Mucosa of rectum (tissue), 2 donors: ENCODE measurements at regions not wholly inside any gene's neighbourhood (a gene's known extent, or its start where the extent isn't known, plus 50 kb on each side); places are given as distances from the start of the nearest gene placed in this dataset.
"Not testable (repeated sequence)": the region's sequence is repeated elsewhere in the genome, so short reads cannot be mapped to it uniquely, and the experiment has no call there.

Source experiments
- H3K27ac ChIP-seq, 2 donors: one replicate each; pipeline ENCODE4 v1.7.0; 2013; ENCODE audit warnings: inconsistent platforms in 2 of 2, low read depth in 2 of 2, low read length in 2 of 2
- H3K27me3 ChIP-seq, 2 donors: one replicate each; pipeline ENCODE4 v1.7.0; 2013; ENCODE audit warnings: low read length in 2 of 2; ENCODE audit not compliant: control insufficient read depth in 2 of 2, insufficient read depth in 2 of 2
- H3K36me3 ChIP-seq, 2 donors: one replicate each; pipeline ENCODE4 v1.7.0; 2013; ENCODE audit warnings: low read length in 2 of 2; ENCODE audit not compliant: control insufficient read depth in 2 of 2, insufficient read depth in 2 of 2
- H3K4me1 ChIP-seq, 2 donors: one replicate each; pipeline ENCODE4 v1.7.0; 2013; ENCODE audit warnings: low read length in 2 of 2, mild to moderate bottlenecking in 1 of 2; ENCODE audit not compliant: control insufficient read depth in 2 of 2, insufficient read depth in 2 of 2
- H3K4me3 ChIP-seq, 2 donors: one replicate each; pipeline ENCODE4 v1.7.0; 2013; ENCODE audit warnings: low read length in 2 of 2
- H3K9ac ChIP-seq, 2 donors: one replicate each; pipeline ENCODE4 v1.7.0; 2013; ENCODE audit warnings: low read length in 2 of 2, low read depth in 1 of 2, mild to moderate bottlenecking in 1 of 2
- H3K9me3 ChIP-seq, 2 donors: one replicate each; pipeline ENCODE4 v1.7.0; 2013; ENCODE audit warnings: low read length in 2 of 2; ENCODE audit not compliant: control insufficient read depth in 2 of 2
- donor health status: healthy.
- donor health status: Normal muscosa, but diverticular disease.

DNA sequence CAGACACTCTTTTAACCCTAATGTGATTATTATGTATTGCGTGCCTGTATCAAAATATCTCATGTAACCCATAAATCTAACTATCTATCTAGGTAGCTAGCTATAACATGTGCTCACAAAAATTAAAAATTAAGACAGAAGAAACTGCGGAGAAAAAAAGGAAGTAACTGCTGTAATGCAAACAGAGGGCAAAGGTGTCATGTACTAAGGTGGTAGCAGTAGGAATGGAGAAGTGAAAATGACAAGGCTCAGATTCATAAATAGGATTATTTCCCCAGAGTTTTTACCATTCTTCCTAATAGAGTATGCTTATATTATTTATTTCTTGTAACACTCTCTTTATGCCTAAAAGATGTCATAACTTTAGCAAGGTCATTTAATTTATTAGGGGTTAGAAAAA is 1527.5 kb upstream of the C9orf72 start:
- no peak overlapping the region for H3K9ac ChIP-seq
- no peaks in the 10 kb centered on the region for H3K9me3 ChIP-seq
- no peaks in the 10 kb centered on the region for H3K36me3 ChIP-seq
- no peak overlapping the region for H3K27ac ChIP-seq
- H3K4me3 ChIP-seq, result no peak overlapping the region
- H3K27me3 ChIP-seq, result no peaks in the 10 kb centered on the region
- H3K4me1 ChIP-seq, result no peaks in the 10 kb centered on the region

DNA sequence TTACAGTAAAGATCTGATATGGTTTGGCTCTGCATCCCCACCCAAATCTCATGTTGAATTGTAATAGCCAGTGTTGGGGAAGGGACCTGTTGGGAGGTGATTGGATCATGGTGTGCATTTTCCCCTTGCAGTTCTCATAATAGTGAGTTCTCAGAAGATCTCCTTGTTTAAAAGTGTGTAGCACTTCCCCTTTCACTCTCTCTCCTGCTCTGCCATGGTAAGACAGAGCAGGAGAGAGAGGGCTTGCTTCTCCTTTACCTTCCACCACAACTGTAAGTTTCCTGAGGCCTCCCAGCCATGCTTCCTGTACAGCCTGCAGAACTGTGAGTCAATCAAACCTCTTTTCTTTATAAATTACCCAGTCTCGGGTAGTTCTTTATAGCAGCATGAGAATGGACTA is 1530.9 kb upstream of the C9orf72 start:
- not testable (repeated sequence) for H3K9me3 ChIP-seq, H3K4me3 ChIP-seq, H3K27ac ChIP-seq, H3K36me3 ChIP-seq, H3K27me3 ChIP-seq, H3K4me1 ChIP-seq, H3K9ac ChIP-seq

DNA sequence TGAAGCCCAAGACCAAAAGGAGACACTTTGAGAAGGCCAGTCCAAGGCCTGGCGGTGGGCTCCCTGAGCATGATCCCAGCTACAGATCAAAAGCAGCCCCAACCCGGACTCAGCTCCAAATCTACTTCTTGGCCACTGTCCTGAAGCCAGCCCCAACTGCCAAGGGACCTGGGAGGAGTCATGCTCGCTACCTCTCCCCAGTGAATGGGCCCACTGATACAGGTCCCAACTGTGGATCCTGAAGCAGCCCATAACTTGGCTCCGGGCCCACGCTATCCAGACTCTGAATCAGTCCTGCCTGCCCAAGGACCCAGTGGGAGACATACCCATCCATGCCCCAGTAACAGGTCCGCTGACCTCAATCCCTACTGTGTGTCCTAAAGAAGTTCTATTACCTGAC is 1545.3 kb upstream of the C9orf72 start:
- Histone ChIP-seq H3K9me3 (no peaks in the 10 kb centered on the region), H3K4me3 (no peak overlapping the region), H3K27ac (no peak overlapping the region), H3K36me3 (no peaks in the 10 kb centered on the region), H3K27me3 (no peaks in the 10 kb centered on the region), H3K4me1 (no peaks in the 10 kb centered on the region), H3K9ac (no peak overlapping the region)

DNA sequence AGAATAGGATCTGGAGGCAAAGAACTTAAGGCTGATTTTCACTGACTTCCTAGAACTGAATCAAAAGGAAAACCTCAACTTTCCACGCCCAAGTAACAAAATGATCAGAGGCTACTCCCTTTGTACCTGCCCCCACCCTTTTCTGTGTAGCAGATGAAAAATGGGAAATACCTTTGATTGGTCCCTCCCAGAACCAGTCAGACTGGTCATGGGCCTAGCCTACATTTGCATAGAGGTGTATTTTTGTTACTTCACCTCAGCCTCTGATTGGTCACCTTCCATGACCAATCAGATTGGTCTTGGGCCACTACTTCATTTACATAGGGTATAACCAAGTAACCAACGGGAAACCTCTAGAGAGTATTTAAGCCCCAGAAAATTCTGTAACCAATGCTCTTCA is 1553.5 kb upstream of the C9orf72 start:
- Histone ChIP-seq H3K27me3 (no peaks in the 10 kb centered on the region), H3K36me3 (no peaks in the 10 kb centered on the region), H3K9me3 (peaks cover 0 to 4% of the 10 kb centered on the region in 2 donors), H3K9ac (no peak overlapping the region), H3K4me3 (no peak overlapping the region), H3K27ac (no peak overlapping the region), H3K4me1 (no peaks in the 10 kb centered on the region)

DNA sequence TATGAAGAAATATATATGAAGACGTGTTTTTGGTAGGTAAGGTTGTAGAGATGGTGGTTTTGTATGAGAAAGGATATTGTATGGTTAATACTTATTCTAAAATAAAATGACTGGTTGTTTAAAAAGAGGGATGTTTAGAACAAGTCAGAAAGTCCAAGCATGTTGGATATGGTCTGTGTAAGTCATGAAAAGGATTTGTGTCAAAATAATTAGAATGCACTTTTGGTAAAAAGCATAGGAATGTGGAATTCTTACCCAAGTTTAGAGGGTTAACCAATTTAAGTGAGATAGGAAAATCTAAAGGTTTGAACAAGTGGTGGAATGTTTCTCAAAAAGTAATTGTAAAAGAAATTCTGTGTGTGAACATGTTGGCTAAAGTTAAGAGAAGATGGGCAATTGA is 1556.5 kb upstream of the C9orf72 start:
- Histone ChIP-seq H3K9ac (no peak overlapping the region), H3K9me3 (peaks cover 2 to 4% of the 10 kb centered on the region in 2 donors), H3K36me3 (no peaks in the 10 kb centered on the region), H3K27ac (no peak overlapping the region), H3K27me3 (no peaks in the 10 kb centered on the region), H3K4me3 (no peak overlapping the region), H3K4me1 (no peaks in the 10 kb centered on the region)

DNA sequence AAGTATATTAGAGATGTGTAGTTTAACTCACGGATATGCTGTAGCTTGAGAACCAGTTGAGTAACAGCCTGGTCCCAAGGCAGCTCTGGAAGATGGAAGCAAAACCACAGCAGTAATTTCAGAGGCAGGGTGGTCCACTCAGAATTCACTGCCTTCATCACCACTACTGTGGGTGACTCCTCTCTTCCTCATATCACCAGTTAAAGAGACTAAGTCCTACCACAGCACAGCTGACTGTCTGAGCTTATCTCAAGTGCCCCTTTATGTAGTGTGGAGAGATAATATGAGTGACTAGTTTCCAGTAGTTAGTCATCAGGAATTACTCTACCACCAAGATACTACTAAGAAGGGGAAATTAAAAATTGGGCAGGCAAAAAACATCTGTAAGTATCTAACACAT is 1571.2 kb upstream of the C9orf72 start:
- Histone ChIP-seq H3K27me3 (no peaks in the 10 kb centered on the region), H3K27ac (no peak overlapping the region), H3K4me1 (no peaks in the 10 kb centered on the region), H3K9ac (no peak overlapping the region), H3K4me3 (no peak overlapping the region), H3K36me3 (no peaks in the 10 kb centered on the region), H3K9me3 (no peaks in the 10 kb centered on the region)

DNA sequence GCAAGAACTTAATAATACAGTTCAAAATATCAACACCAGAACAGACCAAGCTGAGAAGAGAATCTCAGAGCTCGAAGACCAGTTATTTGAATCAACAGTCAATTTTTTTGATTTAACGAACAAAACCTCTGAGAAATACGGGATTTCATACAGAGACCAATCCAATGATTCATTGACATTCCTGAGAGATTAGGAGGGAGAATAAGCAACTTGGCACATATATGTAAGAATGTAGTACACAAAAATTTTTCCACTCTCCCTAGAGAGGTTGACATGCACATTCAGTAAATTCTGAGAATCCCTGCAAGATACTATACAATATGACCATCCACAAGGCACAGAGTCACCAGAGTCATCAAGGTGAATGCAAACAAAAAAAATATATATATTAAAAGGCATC is 1577.3 kb upstream of the C9orf72 start:
- no peak overlapping the region for H3K4me3 ChIP-seq
- no peaks in the 10 kb centered on the region for H3K4me1 ChIP-seq
- H3K36me3 ChIP-seq, result no peaks in the 10 kb centered on the region
- H3K27me3 ChIP-seq, result no peaks in the 10 kb centered on the region
- H3K9me3 ChIP-seq, result no peaks in the 10 kb centered on the region
- no peak overlapping the region for H3K9ac ChIP-seq
- no peak overlapping the region for H3K27ac ChIP-seq

DNA sequence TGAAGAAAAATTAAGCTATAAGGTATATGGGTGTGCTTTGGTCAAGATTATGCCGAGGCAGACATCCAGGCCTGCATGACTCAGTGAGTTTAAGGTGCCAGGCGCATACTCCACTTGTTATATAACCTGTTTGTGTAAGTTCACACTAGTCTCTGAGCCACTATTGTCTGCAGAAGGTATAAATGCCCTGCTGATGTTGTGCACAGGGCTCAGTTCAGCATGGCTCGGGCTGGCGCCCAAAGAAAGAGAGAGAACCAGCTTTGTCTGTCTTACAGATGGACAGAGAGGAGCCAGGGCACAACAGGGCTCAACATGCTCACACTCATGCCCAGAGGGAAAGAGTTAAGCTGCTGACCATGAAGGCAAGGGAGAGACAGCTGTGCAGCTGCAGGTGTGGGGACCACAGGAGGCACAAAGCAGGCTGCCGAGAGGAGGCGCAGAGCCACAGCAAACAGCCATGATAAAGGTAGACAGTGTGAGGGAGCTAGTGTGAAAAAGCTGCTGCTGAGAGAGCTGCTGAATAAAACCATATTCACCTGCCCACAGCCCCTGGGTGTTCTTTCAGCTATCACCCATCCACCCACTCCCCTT is 1587.6 kb upstream of the C9orf72 start:
- H3K36me3 ChIP-seq, result no peaks in the 10 kb centered on the region
- H3K4me3 ChIP-seq, result no peak overlapping the region
- H3K27me3 ChIP-seq, result no peaks in the 10 kb centered on the region
- no peaks in the 10 kb centered on the region for H3K9me3 ChIP-seq
- H3K9ac ChIP-seq, result no peak overlapping the region
- no peaks in the 10 kb centered on the region for H3K4me1 ChIP-seq
- no peak overlapping the region for H3K27ac ChIP-seq

DNA sequence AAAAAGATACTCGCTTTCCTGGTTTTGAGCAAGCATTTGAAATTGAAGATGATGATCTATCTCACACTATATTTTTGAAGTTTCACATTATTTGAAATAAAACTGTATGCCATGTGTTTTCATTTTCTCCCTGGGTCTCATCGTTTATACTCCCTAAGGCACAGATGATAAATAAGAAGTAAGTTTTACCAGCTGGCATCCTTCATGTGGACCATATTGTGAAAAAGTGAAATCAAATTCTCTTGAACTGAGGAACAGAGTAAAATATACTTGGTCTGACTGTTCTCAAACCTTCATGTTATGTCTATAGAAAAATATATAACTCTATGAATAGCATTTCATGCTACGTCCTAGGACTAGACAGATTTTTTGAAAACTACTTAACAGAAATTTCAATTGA is 1600.9 kb upstream of the C9orf72 start:
- Histone ChIP-seq H3K27ac (no peak overlapping the region), H3K36me3 (no peaks in the 10 kb centered on the region), H3K27me3 (no peaks in the 10 kb centered on the region), H3K4me1 (no peaks in the 10 kb centered on the region), H3K9ac (no peak overlapping the region), H3K9me3 (no peaks in the 10 kb centered on the region), H3K4me3 (no peak overlapping the region)

DNA sequence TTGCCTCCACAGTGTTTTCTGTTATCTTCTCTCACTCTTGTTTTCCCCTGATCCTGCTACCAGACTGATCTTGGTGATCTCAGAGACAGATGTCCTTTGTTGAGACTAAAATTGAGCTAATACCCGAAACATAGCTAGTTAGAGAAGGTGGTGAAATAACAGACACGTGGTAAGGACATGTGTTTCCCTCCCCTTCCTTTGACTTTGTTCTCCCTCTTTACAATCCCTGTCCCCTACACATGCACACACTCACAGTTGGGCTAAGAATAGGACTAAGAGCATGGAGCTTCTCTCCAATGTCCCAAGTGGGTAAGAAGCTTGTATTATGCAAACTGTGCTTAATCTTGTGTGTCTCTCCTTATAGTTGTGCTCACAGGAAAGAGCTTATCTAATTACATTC is 1603.0 kb upstream of the C9orf72 start:
- Histone ChIP-seq H3K27ac (no peak overlapping the region), H3K9ac (no peak overlapping the region), H3K4me1 (no peaks in the 10 kb centered on the region), H3K36me3 (no peaks in the 10 kb centered on the region), H3K27me3 (no peaks in the 10 kb centered on the region), H3K9me3 (no peaks in the 10 kb centered on the region), H3K4me3 (no peak overlapping the region)

DNA sequence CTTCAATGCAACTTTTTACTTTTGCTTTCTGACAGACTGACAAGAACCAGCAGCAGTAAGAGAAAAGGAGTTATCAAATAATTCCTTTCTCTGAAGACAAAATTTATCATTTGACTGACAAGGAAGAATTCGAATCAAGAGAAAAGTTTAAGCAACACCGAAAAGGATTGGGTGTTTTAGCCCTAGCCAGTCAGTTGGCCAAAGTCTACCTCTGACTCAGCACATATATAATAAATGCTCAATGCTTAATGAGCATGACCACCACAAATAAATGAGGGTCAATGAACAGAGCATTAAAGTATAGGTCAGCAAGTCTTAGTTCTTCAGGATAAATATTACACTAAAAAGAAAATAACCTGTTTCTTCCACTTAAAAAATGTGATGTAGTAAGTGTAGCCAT is 1603.5 kb upstream of the C9orf72 start:
- Histone ChIP-seq H3K27me3 (no peaks in the 10 kb centered on the region), H3K36me3 (no peaks in the 10 kb centered on the region), H3K9ac (no peak overlapping the region), H3K9me3 (no peaks in the 10 kb centered on the region), H3K4me1 (no peaks in the 10 kb centered on the region), H3K4me3 (no peak overlapping the region), H3K27ac (no peak overlapping the region)
